ENCODE measurements at regions not wholly inside any gene's neighbourhood (a gene's known extent, or its start where the extent isn't known, plus 50 kb on each side); places are given as distances from the start of the nearest gene placed in this dataset.

- TF ChIP-seq POLR2A (IDR thresholded peaks at IDR 0.05; ENCODE audit: extremely low read depth, insufficient read length) (no peak), MAX (IDR thresholded peaks at IDR 0.05; ENCODE audit: low read depth, low read length) (no peak), MYC (IDR thresholded peaks at IDR 0.05; ENCODE audit: low read depth, low read length) (no peak)
- TF ChIP-seq, protein P1, sequence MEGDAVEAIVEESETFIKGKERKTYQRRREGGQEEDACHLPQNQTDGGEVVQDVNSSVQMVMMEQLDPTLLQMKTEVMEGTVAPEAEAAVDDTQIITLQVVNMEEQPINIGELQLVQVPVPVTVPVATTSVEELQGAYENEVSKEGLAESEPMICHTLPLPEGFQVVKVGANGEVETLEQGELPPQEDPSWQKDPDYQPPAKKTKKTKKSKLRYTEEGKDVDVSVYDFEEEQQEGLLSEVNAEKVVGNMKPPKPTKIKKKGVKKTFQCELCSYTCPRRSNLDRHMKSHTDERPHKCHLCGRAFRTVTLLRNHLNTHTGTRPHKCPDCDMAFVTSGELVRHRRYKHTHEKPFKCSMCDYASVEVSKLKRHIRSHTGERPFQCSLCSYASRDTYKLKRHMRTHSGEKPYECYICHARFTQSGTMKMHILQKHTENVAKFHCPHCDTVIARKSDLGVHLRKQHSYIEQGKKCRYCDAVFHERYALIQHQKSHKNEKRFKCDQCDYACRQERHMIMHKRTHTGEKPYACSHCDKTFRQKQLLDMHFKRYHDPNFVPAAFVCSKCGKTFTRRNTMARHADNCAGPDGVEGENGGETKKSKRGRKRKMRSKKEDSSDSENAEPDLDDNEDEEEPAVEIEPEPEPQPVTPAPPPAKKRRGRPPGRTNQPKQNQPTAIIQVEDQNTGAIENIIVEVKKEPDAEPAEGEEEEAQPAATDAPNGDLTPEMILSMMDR (IDR thresholded peaks at IDR 0.05; ENCODE audit: low read depth, low read length), result no peak
- peak overlapping the region; percentile 3 for H3K4me3 ChIP-seq (ENCODE audit: low read depth, low read length)
- peak; percentile 82 for DNase-seq (ENCODE audit: low read depth)
These were observed 122.8 kb upstream of the MAP3K1 start for GRCh38 chr5:56692359-56693219.

- H3K4me3 ChIP-seq (ENCODE audit: low read depth, low read length), result no peak overlapping the region
- DNase-seq (ENCODE audit: low read depth), result no peak
- TF ChIP-seq, protein P1 (IDR thresholded peaks at IDR 0.05; ENCODE audit: low read depth, low read length), result no peak
- TF ChIP-seq MAX (IDR thresholded peaks at IDR 0.05; ENCODE audit: low read depth, low read length) (no peak), POLR2A (IDR thresholded peaks at IDR 0.05; ENCODE audit: extremely low read depth, insufficient read length) (no peak)
These were observed 126.9 kb upstream of the MAP3K1 start for GRCh38 chr5:56688402-56688801.

GRCh38 chr5:56686337-56687195 lies 128.8 kb upstream of the MAP3K1 start:
- DNase-seq (ENCODE audit: low read depth), result peak; percentile 51
- H3K4me3 ChIP-seq (ENCODE audit: low read depth, low read length), result no peak overlapping the region
- no peak for TF ChIP-seq MYC (IDR thresholded peaks at IDR 0.05; ENCODE audit: low read depth, low read length)
- no peak for TF ChIP-seq MAX (IDR thresholded peaks at IDR 0.05; ENCODE audit: low read depth, low read length)
- TF ChIP-seq POLR2A (IDR thresholded peaks at IDR 0.05; ENCODE audit: extremely low read depth, insufficient read length), result no peak
- TF ChIP-seq, protein P1 (IDR thresholded peaks at IDR 0.05; ENCODE audit: low read depth, low read length), result no peak

DNA sequence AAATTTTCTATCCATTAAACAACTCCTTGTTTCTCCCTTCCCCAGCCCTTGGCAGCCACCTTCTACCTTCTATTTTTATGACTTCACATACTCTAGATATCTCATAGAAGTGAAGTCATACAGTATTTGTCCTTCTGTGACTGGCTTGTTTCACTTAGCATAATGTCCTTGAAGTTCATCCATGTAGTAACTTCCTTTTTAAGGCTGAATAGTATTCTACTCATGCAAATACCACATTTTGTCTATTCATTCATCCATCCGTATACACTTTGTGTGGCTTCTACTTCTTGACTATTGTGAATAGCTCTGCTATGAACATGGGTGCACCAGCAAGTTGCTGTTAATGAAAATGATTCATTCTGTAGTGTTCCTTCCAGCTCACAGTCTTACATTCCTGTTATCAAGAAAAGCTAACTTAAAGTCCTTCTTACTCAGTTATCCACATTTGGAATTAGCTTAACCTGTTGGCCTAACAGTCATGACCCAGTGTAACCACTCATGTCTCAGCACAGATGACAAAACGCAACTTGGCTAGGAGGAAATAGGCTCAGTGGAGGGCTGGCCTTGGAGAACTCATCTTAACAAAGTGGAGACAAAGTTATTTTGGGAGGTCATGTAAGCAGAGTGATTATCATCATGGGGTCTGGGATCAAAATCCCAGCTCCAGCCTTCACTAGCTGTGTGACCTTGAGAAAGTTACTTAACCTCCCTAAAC lies 129.7 kb upstream of the MAP3K1 start:
- DNase-seq (ENCODE audit: low read depth), result no peak
- TF ChIP-seq MYC (IDR thresholded peaks at IDR 0.05; ENCODE audit: low read depth, low read length), result no peak
- TF ChIP-seq MAX (IDR thresholded peaks at IDR 0.05; ENCODE audit: low read depth, low read length), result no peak
- TF ChIP-seq, protein P1 (IDR thresholded peaks at IDR 0.05; ENCODE audit: low read depth, low read length), result no peak
- no peak for TF ChIP-seq POLR2A (IDR thresholded peaks at IDR 0.05; ENCODE audit: extremely low read depth, insufficient read length)
- no peak overlapping the region for H3K4me3 ChIP-seq (ENCODE audit: low read depth, low read length)

- H3K4me3 ChIP-seq (ENCODE audit: low read depth, low read length), result no peak overlapping the region
- TF ChIP-seq POLR2A (IDR thresholded peaks at IDR 0.05; ENCODE audit: extremely low read depth, insufficient read length) (no peak), MYC (IDR thresholded peaks at IDR 0.05; ENCODE audit: low read depth, low read length) (no peak), MAX (IDR thresholded peaks at IDR 0.05; ENCODE audit: low read depth, low read length) (no peak)
- TF ChIP-seq, protein P1 (IDR thresholded peaks at IDR 0.05; ENCODE audit: low read depth, low read length), result no peak
- DNase-seq (ENCODE audit: low read depth), result no peak
These were observed 131.2 kb upstream of the MAP3K1 start for GRCh38 chr5:56684159-56684558.
